ENCODE measurements at regions not wholly inside any gene's neighbourhood (a gene's known extent, or its start where the extent isn't known, plus 50 kb on each side); places are given as distances from the start of the nearest gene placed in this dataset.

DNA sequence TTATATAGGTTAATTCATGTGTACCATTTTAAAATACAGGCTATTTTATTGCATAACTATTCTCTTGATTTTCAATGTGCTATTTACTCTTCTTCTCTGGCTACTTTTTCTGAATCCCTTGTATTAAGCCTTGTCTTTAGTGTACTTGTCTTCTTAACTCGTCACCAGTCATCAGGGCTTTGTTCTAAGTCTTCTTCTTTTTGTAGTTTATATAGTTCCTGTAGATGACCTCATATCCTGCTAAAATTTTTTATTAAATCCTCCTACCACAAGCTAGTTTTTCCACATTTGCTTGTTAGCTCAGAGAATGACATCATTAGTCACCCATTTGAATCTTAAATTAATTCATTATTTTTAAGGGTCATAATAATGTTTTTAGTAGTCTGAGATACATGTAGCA, 1281.9 kb downstream of the KCNT2 start:
- Histone ChIP-seq H3K4me3 (ENCODE audit: low read depth, low read length, poor library complexity, severe bottlenecking) (no peak overlapping the region), H3K4me1 (ENCODE audit: insufficient read depth, low read length, poor library complexity, severe bottlenecking) (no peaks in the 10 kb centered on the region), H2AFZ (ENCODE audit: low read length) (no peak overlapping the region), H3K36me3 (ENCODE audit: insufficient read depth, low read length) (no peaks in the 10 kb centered on the region), H4K20me1 (ENCODE audit: insufficient read depth, low read length) (no peaks in the 10 kb centered on the region), H3K9me3 (ENCODE audit: low read length) (no peaks in the 10 kb centered on the region), H3K27ac (ENCODE audit: low read depth, low read length, poor library complexity, severe bottlenecking) (no peak overlapping the region), H3K4me2 (ENCODE audit: low read length) (no peak overlapping the region), H3K9me2 (ENCODE audit: insufficient read depth, low read length) (no peaks in the 10 kb centered on the region), H3K79me2 (ENCODE audit: insufficient read depth, low read depth, low read length) (no peaks in the 10 kb centered on the region)
- ChIA-PET POLR2A (interaction anchor here (0.6 kb wide), 2 partner anchors 52 to 555 kb away, joined by 3 read pairs; no protein-coding TSS in a partner anchor), CTCF (ENCODE audit: unreplicated experiment) (no interaction called here)
- TF ChIP-seq, protein P1, sequence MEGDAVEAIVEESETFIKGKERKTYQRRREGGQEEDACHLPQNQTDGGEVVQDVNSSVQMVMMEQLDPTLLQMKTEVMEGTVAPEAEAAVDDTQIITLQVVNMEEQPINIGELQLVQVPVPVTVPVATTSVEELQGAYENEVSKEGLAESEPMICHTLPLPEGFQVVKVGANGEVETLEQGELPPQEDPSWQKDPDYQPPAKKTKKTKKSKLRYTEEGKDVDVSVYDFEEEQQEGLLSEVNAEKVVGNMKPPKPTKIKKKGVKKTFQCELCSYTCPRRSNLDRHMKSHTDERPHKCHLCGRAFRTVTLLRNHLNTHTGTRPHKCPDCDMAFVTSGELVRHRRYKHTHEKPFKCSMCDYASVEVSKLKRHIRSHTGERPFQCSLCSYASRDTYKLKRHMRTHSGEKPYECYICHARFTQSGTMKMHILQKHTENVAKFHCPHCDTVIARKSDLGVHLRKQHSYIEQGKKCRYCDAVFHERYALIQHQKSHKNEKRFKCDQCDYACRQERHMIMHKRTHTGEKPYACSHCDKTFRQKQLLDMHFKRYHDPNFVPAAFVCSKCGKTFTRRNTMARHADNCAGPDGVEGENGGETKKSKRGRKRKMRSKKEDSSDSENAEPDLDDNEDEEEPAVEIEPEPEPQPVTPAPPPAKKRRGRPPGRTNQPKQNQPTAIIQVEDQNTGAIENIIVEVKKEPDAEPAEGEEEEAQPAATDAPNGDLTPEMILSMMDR (conservative IDR thresholded peaks at IDR 0.05; ENCODE audit: low read length), result no peak
- TF ChIP-seq EZH2phosphoT487 (IDR thresholded peaks at IDR 0.05; ENCODE audit: borderline replicate concordance, low read depth, low read length), result no peak
- no peak for DNase-seq (ENCODE audit: low spot score)
- no TSS peak for BruUV-seq (replicated peaks)
- intact Hi-C loops (cut with micrococcal nuclease; ENCODE audit: unreplicated experiment), result no loop called here

DNA sequence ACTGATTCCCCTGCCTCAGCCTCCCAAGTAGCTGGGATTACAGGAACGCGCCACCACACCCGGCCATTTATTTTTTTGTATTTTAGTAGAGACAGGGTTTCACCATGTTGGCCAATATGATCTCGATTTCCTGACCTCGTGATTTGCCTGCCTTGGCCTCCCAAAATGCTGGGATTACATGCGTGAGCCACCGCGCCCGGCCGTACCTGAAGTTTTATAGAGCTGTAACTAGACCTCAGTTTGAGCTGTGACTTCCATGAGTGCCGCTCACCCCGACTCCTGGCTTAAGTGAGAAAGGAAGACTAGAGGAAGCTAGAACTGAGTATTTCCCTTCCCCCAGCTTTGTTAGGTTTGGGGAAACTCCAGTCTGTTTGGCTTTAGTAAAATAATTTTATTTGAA, 1283.1 kb downstream of the KCNT2 start:
- Histone ChIP-seq H2AFZ (ENCODE audit: low read length) (no peak overlapping the region), H3K36me3 (ENCODE audit: insufficient read depth, low read length) (no peaks in the 10 kb centered on the region), H3K27ac (ENCODE audit: low read depth, low read length, poor library complexity, severe bottlenecking) (no peak overlapping the region), H3K4me3 (ENCODE audit: low read depth, low read length, poor library complexity, severe bottlenecking) (no peak overlapping the region), H3K4me2 (ENCODE audit: low read length) (no peak overlapping the region), H3K9me3 (ENCODE audit: low read length) (no peaks in the 10 kb centered on the region), H4K20me1 (ENCODE audit: insufficient read depth, low read length) (no peaks in the 10 kb centered on the region), H3K9me2 (ENCODE audit: insufficient read depth, low read length) (no peaks in the 10 kb centered on the region), H3K79me2 (ENCODE audit: insufficient read depth, low read depth, low read length) (no peaks in the 10 kb centered on the region), H3K4me1 (ENCODE audit: insufficient read depth, low read length, poor library complexity, severe bottlenecking) (no peaks in the 10 kb centered on the region)
- POLR2A ChIA-PET, result no interaction called here
- TF ChIP-seq, protein P1 (conservative IDR thresholded peaks at IDR 0.05; ENCODE audit: low read length), result no peak
- no peak for TF ChIP-seq EZH2phosphoT487 (IDR thresholded peaks at IDR 0.05; ENCODE audit: borderline replicate concordance, low read depth, low read length)
- BruUV-seq (replicated peaks), result no TSS peak
- CTCF ChIA-PET (ENCODE audit: unreplicated experiment), result no interaction called here
- intact Hi-C loops (cut with micrococcal nuclease; ENCODE audit: unreplicated experiment), result no loop called here
- DNase-seq (ENCODE audit: low spot score), result no peak

DNA sequence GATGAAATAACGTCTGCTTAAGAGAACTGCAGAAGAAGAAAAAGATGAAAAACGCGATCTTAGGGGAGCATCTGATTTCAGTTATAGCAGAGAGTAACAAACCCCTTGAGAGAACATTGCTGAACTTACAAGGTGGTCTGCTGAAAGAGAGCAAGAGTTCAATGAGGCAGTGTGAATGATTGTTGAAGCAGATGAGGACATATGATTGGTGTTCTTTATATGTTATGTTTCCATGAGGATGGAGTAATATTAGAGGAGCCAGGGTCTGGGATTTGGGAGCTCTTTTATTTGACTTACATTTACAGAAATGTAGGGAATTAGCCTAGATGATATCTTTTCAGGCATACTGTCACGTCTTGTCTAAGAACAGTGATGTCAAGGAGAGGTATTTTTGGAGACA, 1302.0 kb downstream of the KCNT2 start:
- no peaks in the 10 kb centered on the region for H4K20me1 ChIP-seq (ENCODE audit: insufficient read depth, low read length)
- H3K4me3 ChIP-seq (ENCODE audit: low read depth, low read length, poor library complexity, severe bottlenecking), result no peak overlapping the region
- no peak overlapping the region for H2AFZ ChIP-seq (ENCODE audit: low read length)
- ChIA-PET CTCF (ENCODE audit: unreplicated experiment) (no interaction called here), POLR2A (no interaction called here)
- H3K79me2 ChIP-seq (ENCODE audit: insufficient read depth, low read depth, low read length), result no peaks in the 10 kb centered on the region
- intact Hi-C loops (cut with micrococcal nuclease; ENCODE audit: unreplicated experiment), result no loop called here
- DNase-seq (ENCODE audit: low spot score), result no peak
- no peaks in the 10 kb centered on the region for H3K9me2 ChIP-seq (ENCODE audit: insufficient read depth, low read length)
- H3K27ac ChIP-seq (ENCODE audit: low read depth, low read length, poor library complexity, severe bottlenecking), result no peak overlapping the region
- no peak for TF ChIP-seq EZH2phosphoT487 (IDR thresholded peaks at IDR 0.05; ENCODE audit: borderline replicate concordance, low read depth, low read length)
- TF ChIP-seq, protein P1 (conservative IDR thresholded peaks at IDR 0.05; ENCODE audit: low read length), result no peak
- H3K36me3 ChIP-seq (ENCODE audit: insufficient read depth, low read length), result no peaks in the 10 kb centered on the region
- no TSS peak for BruUV-seq (replicated peaks)
- no peak overlapping the region for H3K4me2 ChIP-seq (ENCODE audit: low read length)
- H3K9me3 ChIP-seq (ENCODE audit: low read length), result no peaks in the 10 kb centered on the region
- no peaks in the 10 kb centered on the region for H3K4me1 ChIP-seq (ENCODE audit: insufficient read depth, low read length, poor library complexity, severe bottlenecking)
